Heart left ventricle (tissue), 16 donors: ENCODE measurements at regions not wholly inside any gene's neighbourhood (a gene's known extent, or its start where the extent isn't known, plus 50 kb on each side); places are given as distances from the start of the nearest gene placed in this dataset.

Experiments used
- ATAC-seq, 4 donors: fragments of 200-7000 bp; cut with Tn5 transposase; one replicate each; pipeline ENCODE4 v1.9.1; 2020 to 2022; ENCODE audit warnings: moderate library complexity in 4 of 4, mild to moderate bottlenecking in 3 of 4, moderate number of reproducible peaks in 1 of 4
- DNase-seq, 5 donors: peaks; one replicate each; pipeline ENCODE4 v3.0.0-alpha.2; 2020
- H3K27ac ChIP-seq, 12 donors: fragments of 200-600 bp; sonication (generic) in 4 of 12; one replicate each; pipeline versions ENCODE4 v1.5.0 to v1.8.0; 2016 to 2022; ENCODE audit warnings: mild to moderate bottlenecking in 2 of 12
- H3K27me3 ChIP-seq, 9 donors: fragments of 200-600 bp; sonication (generic) in 2 of 9; one replicate each; pipeline versions ENCODE4 v1.5.1 to v1.8.0; 2016 to 2022; ENCODE audit warnings: mild to moderate bottlenecking in 3 of 9
- H3K36me3 ChIP-seq, 9 donors: fragments of 200-600 bp; sonication (generic) in 2 of 9; one replicate each; pipeline versions ENCODE4 v1.5.0 to v1.8.0; 2018 to 2022; ENCODE audit warnings: mild to moderate bottlenecking in 2 of 9
- H3K4me1 ChIP-seq, 12 donors: fragments of 200-600 bp; sonication (generic) in 4 of 12; one replicate each; pipeline versions ENCODE4 v1.5.0 to v1.8.0; 2016 to 2022; ENCODE audit warnings: mild to moderate bottlenecking in 3 of 12
- H3K4me3 ChIP-seq, 12 donors: fragments of 200-600 bp; sonication (generic) in 4 of 12; one replicate each; pipeline versions ENCODE4 v1.5.0 to v1.8.0; 2017 to 2022; ENCODE audit warnings: mild to moderate bottlenecking in 9 of 12, moderate library complexity in 4 of 12
- H3K9me3 ChIP-seq, 12 donors: fragments of 200-600 bp; sonication (generic) in 4 of 12; one replicate each; pipeline versions ENCODE4 v1.5.0 to v1.8.0; 2016 to 2022; ENCODE audit warnings: mild to moderate bottlenecking in 1 of 12
- CTCF ChIP-seq, 12 donors: fragments of 200-600 bp; sonication (generic) in 4 of 12; IDR thresholded peaks; one replicate each; pipeline versions ENCODE4 v1.5.0 to v1.8.0; 2018 to 2022; ENCODE audit warnings: antibody characterized with exemption in 12 of 12, mild to moderate bottlenecking in 5 of 12
- POLR2A ChIP-seq, 2 donors: fragments of 450-650 bp; IDR thresholded peaks; one replicate each; pipeline ENCODE4 v1.6.1; 2017; ENCODE audit warnings: antibody characterized with exemption in 2 of 2, mild to moderate bottlenecking in 2 of 2, moderate library complexity in 2 of 2
- WGBS, 4 donors: extraction: QIAGEN DNeasy Blood & Tissue Kit in 2 of 4; methylation state at CpG; one replicate each; pipeline versions ENCODE4 v1.1.5 to v1.1.7; 2013 to 2018; 5-methylcytosine and 5-hydroxymethylcytosine counted together
- intact Hi-C, 10 donors: fragments of 100-400 bp; cut with DNase I; formaldehyde crosslinking; loops; one replicate each; pipeline versions ENCODE4 v1.11.1 to v1.14.2; 2022
- donor health status: ischemic (EF 13 %, LVEDD 7.1; RV severe dilation, severe dysfunction).
- donor health status: healthy with polysubstance abuse.
- donor health status: DM: no; HTN: yes; CAD: no.
- donor health status: DM: no; HTN: no; CAD: no.
- donor health status: ischemic (EF 25% LVEDD 6.9; RV normal size, moderate dysfunction).
- donor health status: ischemic (EF 25% LVEDD 5.7; RV mildly dilated, moderate dysfunction).
- donor health status: healthy.
- donor health status: DM: yes; HTN: yes; CAD: no.
- donor health status: ischemic (EF 35%, LVEDD 5.7; RV mildly dilated, moderate dysfunction).
- donor health status: nonischemic (EF 11% LVEDD 7.7; RV severe dilation, severe dysfunction).
- donor health status: DM: yes; HTN: yes; CAD: no.
- donor health status: PGD.
- donor health status: ischemic (EF 29% LVEDD 5.4; RV normal size, mild dysfunction).
- donor health status: nonischemic (EF 23%, LVEDD 6.1; RV moderate dilation, normal function).

GRCh38 chr11:90392692-90393091 lies 169.8 kb upstream of the CHORDC1 start:
- Histone ChIP-seq H3K27ac (no peak overlapping the region), H3K4me3 (no peak overlapping the region), H3K4me1 (no peaks in the 10 kb centered on the region), H3K36me3 (no peaks in the 10 kb centered on the region), H3K27me3 (no peaks in the 10 kb centered on the region), H3K9me3 (peaks cover 0 to 3% (median 0%) of the 10 kb centered on the region in 12 donors)
- TF ChIP-seq POLR2A (IDR thresholded peaks at IDR 0.05) (no peak), CTCF (IDR thresholded peaks at IDR 0.05) (no peak)
- intact Hi-C loops = no loop called here
- ATAC-seq (no peak), DNase-seq (no peak)
- 68 to 80% (median 74%) methylated on average over 1 of the region's 1 CpG for WGBS, 4 donors

GRCh38 chr11:90391756-90392155 lies 168.9 kb upstream of the CHORDC1 start:
- Histone ChIP-seq H3K27ac (no peak overlapping the region), H3K9me3 (peaks cover 0 to 3% (median 0%) of the 10 kb centered on the region in 12 donors), H3K4me3 (no peak overlapping the region), H3K27me3 (no peaks in the 10 kb centered on the region), H3K36me3 (no peaks in the 10 kb centered on the region), H3K4me1 (no peaks in the 10 kb centered on the region)
- no peak for DNase-seq
- 79 to 87% (median 81%) methylated on average over 7 of the region's 7 CpGs for WGBS, 4 donors
- no peak for ATAC-seq
- TF ChIP-seq POLR2A (IDR thresholded peaks at IDR 0.05) = no peak
- no peak for TF ChIP-seq CTCF (IDR thresholded peaks at IDR 0.05)
- intact Hi-C loops = no loop called here

DNA sequence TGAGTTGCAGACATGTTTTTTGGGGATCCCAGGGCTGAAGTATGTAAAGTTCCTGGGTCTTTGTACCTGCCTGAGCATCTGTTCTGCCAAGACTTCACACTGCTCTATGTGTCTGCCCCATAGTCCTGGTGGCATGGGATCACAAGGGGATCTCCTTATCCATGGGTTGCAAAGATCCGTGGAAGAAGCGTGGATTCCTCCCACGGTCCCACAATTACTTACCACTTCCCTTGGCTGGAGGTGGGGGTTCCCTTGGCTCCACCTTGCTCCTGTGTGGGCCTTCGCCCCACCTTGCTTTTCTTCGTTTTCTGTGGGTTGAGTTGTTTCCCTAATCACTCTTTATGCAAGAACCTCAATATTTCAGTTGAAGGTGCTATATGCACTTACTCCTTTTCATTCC lies 157.4 kb upstream of the CHORDC1 start:
- Histone ChIP-seq H3K4me3 (no peak overlapping the region), H3K27ac (no peak overlapping the region), H3K9me3 (no peaks in the 10 kb centered on the region), H3K36me3 (no peaks in the 10 kb centered on the region), H3K4me1 (no peaks in the 10 kb centered on the region), H3K27me3 (no peaks in the 10 kb centered on the region)
- TF ChIP-seq CTCF (IDR thresholded peaks at IDR 0.05) = no peak
- TF ChIP-seq POLR2A (IDR thresholded peaks at IDR 0.05) = no peak
- no peak for ATAC-seq
- intact Hi-C loops = no loop called here
- WGBS, 4 donors = 70 to 91% (median 86%) methylated on average over 5 of the region's 5 CpGs
- DNase-seq = no peak

DNA sequence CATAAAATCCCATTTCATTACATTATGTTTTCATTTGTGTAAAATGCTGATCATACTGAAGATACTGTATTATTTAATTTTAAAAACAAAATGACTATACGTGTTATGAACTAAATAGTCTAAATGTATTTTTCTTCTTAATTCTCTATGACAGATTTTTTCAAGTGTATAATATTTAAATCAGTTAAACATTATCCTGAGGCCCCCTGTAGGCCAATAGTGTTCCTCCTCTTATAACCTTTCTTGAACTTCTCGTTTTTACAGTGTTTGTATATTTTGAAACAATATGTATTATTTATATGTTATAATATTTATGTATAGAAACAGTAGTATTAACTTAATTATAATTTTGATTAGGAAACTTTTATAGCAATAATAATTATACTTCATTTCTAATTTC lies 151.1 kb upstream of the CHORDC1 start:
- no peaks in the 10 kb centered on the region for H3K36me3 ChIP-seq
- 69 to 84% (median 80%) methylated on average over 2 of the region's 2 CpGs for WGBS, 4 donors
- no peaks in the 10 kb centered on the region for H3K9me3 ChIP-seq
- no peaks in the 10 kb centered on the region for H3K27me3 ChIP-seq
- intact Hi-C loops = no loop called here
- H3K4me1 ChIP-seq = no peaks in the 10 kb centered on the region
- TF ChIP-seq POLR2A (IDR thresholded peaks at IDR 0.05) (no peak), CTCF (IDR thresholded peaks at IDR 0.05) (no peak)
- no peak for ATAC-seq
- DNase-seq = no peak
- no peak overlapping the region for H3K27ac ChIP-seq
- no peak overlapping the region for H3K4me3 ChIP-seq
